ENCODE measurements at regions not wholly inside any gene's neighbourhood (a gene's known extent, or its start where the extent isn't known, plus 50 kb on each side); places are given as distances from the start of the nearest gene placed in this dataset.
A peak's percentile ranks its signal among the peaks of the same experiment; 100 is the strongest.

DNA sequence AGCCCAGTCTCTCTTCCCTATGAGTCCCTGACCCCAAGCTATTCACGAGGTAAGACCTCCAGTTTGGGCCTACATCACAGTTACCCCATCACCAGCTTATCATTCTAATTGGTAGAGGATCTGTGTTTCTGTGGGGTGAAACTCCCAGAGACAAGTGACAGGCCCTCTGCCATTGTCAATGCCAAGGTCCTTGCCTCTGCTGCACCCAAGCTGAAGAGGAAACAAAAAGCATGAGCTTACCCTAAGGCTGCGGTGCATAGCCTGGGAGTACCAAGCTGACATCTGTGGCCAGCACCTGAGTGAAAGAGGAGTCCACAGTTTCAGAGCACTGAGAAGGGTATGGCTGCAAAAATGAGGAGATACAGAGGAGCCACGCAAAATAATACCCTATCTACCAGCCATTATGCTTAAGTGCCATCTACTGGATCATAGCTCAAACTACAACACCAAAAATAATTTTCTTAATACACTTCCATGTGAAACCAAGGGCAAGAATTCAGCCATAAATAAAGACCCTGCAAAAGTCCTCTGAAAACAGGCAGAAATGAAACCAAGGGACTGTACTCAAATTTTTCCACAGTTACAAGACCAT lies 62.3 kb upstream of the ANO5 start:
- TF ChIP-seq, protein P1, sequence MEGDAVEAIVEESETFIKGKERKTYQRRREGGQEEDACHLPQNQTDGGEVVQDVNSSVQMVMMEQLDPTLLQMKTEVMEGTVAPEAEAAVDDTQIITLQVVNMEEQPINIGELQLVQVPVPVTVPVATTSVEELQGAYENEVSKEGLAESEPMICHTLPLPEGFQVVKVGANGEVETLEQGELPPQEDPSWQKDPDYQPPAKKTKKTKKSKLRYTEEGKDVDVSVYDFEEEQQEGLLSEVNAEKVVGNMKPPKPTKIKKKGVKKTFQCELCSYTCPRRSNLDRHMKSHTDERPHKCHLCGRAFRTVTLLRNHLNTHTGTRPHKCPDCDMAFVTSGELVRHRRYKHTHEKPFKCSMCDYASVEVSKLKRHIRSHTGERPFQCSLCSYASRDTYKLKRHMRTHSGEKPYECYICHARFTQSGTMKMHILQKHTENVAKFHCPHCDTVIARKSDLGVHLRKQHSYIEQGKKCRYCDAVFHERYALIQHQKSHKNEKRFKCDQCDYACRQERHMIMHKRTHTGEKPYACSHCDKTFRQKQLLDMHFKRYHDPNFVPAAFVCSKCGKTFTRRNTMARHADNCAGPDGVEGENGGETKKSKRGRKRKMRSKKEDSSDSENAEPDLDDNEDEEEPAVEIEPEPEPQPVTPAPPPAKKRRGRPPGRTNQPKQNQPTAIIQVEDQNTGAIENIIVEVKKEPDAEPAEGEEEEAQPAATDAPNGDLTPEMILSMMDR (IDR thresholded peaks at IDR 0.05) = peak; percentile 31 to 61
- Histone ChIP-seq H3K4me3 (no peak overlapping the region), H3K9me3 (peaks cover 0 to under 1% of the 10 kb centered on the region in 2 donors), H3K27ac (no peak overlapping the region), H3K36me3 (no peaks in the 10 kb centered on the region), H3K27me3 (no peaks in the 10 kb centered on the region), H3K4me1 (no peaks in the 10 kb centered on the region)
- DNase-seq (ENCODE audit: low spot score) = no peak

DNA sequence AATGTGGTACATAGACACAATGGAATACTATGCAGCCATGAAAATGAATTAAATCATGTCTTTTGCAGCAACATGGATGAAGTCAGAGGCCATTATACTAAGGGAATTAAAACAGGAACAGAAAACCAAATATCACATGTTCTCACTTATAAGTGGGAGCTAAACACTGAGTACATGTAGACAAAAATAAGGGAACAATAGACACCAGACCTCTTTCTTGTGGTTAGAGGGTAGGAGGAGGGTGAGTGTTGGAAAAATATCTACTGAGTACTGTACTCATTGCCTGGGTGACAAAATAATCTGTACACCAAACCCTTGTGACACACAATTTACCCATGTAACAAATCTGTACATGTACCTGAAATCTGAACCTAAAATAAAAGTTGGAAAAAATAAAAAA lies 59.1 kb upstream of the ANO5 start:
- Histone ChIP-seq H3K27me3 (no peaks in the 10 kb centered on the region), H3K4me1 (no peaks in the 10 kb centered on the region), H3K9me3 (no peaks in the 10 kb centered on the region), H3K27ac (no peak overlapping the region), H3K4me3 (no peak overlapping the region), H3K36me3 (no peaks in the 10 kb centered on the region)
- TF ChIP-seq, protein P1 (IDR thresholded peaks at IDR 0.05) = no peak
- DNase-seq (ENCODE audit: low spot score) = no peak

DNA sequence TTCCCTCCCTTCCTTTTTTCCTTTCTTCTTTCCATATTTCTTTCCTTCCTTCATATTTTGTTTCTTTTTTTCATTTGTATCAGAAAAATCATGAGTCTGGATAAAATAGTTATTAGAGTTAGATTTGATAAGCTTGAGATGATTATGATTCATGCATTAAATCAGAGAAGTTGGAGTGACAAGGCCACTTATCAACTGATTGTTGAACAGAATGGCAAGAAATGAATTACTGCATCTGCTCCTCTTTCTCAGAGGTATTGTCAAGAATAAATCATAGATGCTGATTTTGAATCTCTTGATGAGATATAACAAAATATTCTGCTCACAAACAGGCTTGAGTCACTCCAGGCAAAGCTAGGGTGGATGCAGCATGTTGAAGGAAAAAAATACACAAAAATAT lies 54.6 kb upstream of the ANO5 start:
- Histone ChIP-seq H3K4me1 (no peaks in the 10 kb centered on the region), H3K36me3 (no peaks in the 10 kb centered on the region), H3K4me3 (no peak overlapping the region), H3K27me3 (no peaks in the 10 kb centered on the region), H3K27ac (no peak overlapping the region), H3K9me3 (no peaks in the 10 kb centered on the region)
- no peak for DNase-seq (ENCODE audit: low spot score)
- TF ChIP-seq, protein P1 (IDR thresholded peaks at IDR 0.05) = no peak
